WERI-Rb-1 (cell line): ENCODE measurements at regions not wholly inside any gene's neighbourhood (a gene's known extent, or its start where the extent isn't known, plus 50 kb on each side); places are given as distances from the start of the nearest gene placed in this dataset.

ENCODE experiments used
- DNase-seq: peaks from one replicate; pipeline ENCODE4 v3.0.0-alpha.2; 2020
- H3K27ac ChIP-seq: fragments of 250-450 bp; sonication (Bioruptor Pico); 2 replicates; pipeline ENCODE4 v1.5.1; 2020; ENCODE audit warnings: mild to moderate bottlenecking, moderate library complexity
- H3K27me3 ChIP-seq: fragments of 250-450 bp; sonication (Bioruptor Pico); 2 replicates; pipeline ENCODE4 v1.5.1; 2021; ENCODE audit warnings: mild to moderate bottlenecking, low read depth, moderate library complexity; ENCODE audit not compliant: insufficient read depth, severe bottlenecking
- H3K36me3 ChIP-seq: fragments of 250-450 bp; sonication (Bioruptor Pico); 2 replicates; pipeline ENCODE4 v1.5.1; 2020; ENCODE audit warnings: mild to moderate bottlenecking, moderate library complexity
- H3K4me3 ChIP-seq: 2 replicates; pipeline ENCODE4 v1.5.1; 2011; ENCODE audit warnings: low read depth, mild to moderate bottlenecking, control low read depth, low read length
- H3K9me3 ChIP-seq: fragments of 250-450 bp; sonication (Bioruptor Pico); 2 replicates; pipeline ENCODE4 v1.5.1; 2021; ENCODE audit warnings: mild to moderate bottlenecking, moderate library complexity; ENCODE audit not compliant: severe bottlenecking
- CTCF ChIP-seq: IDR thresholded peaks from 2 replicates; pipeline ENCODE4 v1.5.1; 2011; ENCODE audit warnings: low read depth, mild to moderate bottlenecking, control low read depth, inconsistent platforms, low read length

DNA sequence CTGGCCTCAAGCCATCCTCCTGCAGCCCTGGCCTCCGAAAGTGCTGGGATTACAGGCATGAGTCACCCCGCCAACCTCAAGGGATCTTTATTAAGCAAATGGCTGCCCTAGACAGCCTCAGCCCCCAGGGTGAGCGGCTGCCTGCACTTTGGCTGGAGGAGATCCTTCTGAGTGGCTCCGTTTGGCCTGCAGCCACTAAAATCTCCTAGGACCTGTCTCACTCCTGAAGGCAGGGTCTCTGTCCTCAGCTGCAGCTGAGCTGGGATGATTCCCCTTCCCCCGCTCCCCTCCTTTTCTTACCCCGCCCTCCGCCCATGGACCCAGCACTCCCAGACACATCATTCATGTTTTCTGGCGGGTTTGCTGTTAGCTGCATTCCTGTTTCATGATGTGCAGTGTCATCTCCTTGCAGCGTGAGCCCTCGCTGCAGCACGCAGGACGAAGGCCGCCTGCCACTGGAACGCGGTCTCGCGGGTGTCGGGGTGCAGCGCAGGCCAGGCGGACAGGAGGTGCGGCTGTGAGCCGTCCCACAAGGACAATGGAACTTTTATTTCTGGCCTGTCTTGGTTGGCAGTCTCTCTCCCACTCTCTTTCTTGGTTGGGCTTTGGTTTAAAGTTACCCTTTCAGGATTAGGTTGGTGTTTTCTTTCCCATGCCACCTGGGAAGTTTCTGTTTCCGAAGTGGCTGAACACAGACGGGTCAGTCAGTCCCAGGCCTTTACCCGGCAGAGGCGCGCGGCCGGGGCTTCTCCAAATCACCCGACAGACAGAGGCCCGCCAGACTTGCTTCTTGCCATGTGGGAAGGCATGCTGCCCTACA lies 137.1 kb downstream of the FOXD1 start:
- no peak overlapping the region for H3K27ac ChIP-seq
- H3K9me3 ChIP-seq, result no peaks in the 10 kb centered on the region
- DNase-seq, result peak; percentile 23
- H3K4me3 ChIP-seq, result no peak overlapping the region
- TF ChIP-seq CTCF, result no peak
- no peaks in the 10 kb centered on the region for H3K27me3 ChIP-seq
- no peaks in the 10 kb centered on the region for H3K36me3 ChIP-seq

- H3K9me3 ChIP-seq, result no peaks in the 10 kb centered on the region
- H3K27me3 ChIP-seq, result no peaks in the 10 kb centered on the region
- H3K4me3 ChIP-seq, result no peak overlapping the region
- TF ChIP-seq CTCF, result no peak
- H3K27ac ChIP-seq, result no peak overlapping the region
- H3K36me3 ChIP-seq, result no peaks in the 10 kb centered on the region
- no peak for DNase-seq
These were observed 134.8 kb downstream of the TMEM174 start for GRCh38 chr5:73307645-73308355.

DNA sequence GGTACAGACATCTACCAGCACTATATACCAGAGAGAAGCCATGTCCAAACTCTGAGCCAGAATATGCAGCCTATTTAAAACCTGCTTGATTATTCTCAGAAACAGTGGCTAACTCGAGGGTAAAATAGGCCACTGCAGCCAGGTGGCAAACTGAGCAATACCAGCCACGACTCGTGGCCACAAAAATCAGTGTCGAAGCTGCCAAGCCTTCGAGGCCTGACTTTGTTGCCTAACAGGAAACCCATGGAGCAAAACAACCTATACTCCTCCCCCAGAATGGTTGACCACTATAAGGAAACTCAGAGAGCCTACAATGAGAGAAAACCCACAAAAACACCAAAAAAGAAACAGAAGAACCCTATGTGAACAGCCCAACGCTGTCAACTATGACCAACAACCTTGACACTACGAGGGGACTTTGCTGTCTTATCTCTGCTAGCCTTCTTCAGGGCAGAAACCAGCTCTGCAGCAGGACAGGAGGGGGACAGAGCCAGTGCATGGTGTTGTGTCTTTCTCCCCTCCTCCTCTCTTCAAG lies 133.8 kb downstream of the TMEM174 start:
- no peak for DNase-seq
- H3K4me3 ChIP-seq, result no peak overlapping the region
- no peak overlapping the region for H3K27ac ChIP-seq
- no peak for TF ChIP-seq CTCF
- no peaks in the 10 kb centered on the region for H3K27me3 ChIP-seq
- H3K9me3 ChIP-seq, result no peaks in the 10 kb centered on the region
- no peaks in the 10 kb centered on the region for H3K36me3 ChIP-seq

DNA sequence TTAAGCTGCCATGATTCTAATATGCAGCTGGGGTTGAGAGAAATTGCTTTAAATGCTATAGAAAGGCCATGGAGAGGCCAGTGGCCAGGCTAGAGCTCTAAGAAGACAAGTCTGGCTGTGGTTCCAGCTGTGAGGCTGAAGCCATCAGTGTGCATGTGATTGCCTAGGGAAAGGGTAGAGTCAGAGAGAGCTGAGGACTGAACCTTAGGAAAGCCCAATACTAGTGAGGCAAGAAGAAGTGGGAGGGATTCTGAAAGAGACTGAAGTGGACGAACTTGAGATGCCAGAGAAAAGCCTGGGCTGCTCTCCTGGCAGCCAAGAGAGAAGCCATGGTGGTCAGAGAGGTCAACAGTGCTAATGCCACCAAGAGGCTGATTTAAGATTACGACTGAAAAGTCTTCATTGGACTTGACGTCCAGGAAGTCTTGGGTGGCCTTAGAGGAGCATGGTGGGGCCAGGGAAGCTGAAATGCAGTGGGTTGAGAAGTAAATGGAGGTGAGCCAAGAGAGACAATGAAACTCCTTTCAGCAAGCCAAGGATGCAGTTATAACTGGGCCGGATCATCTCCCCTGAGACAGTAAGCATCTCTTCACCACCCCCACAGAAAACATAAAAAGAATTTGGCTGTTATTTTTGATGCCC lies 133.2 kb downstream of the TMEM174 start:
- no peak for TF ChIP-seq CTCF
- Histone ChIP-seq H3K9me3 (no peaks in the 10 kb centered on the region), H3K36me3 (no peaks in the 10 kb centered on the region), H3K4me3 (no peak overlapping the region), H3K27ac (no peak overlapping the region), H3K27me3 (no peaks in the 10 kb centered on the region)
- no peak for DNase-seq

- Histone ChIP-seq H3K4me3 (no peak overlapping the region), H3K27ac (no peak overlapping the region), H3K9me3 (no peaks in the 10 kb centered on the region), H3K36me3 (no peaks in the 10 kb centered on the region), H3K27me3 (no peaks in the 10 kb centered on the region)
- no peak for TF ChIP-seq CTCF
- no peak for DNase-seq
These were observed 132.4 kb downstream of the TMEM174 start for GRCh38 chr5:73305386-73305785.
